HG03469 (cell line): ENCODE measurements at regions not wholly inside any gene's neighbourhood (a gene's known extent, or its start where the extent isn't known, plus 50 kb on each side); places are given as distances from the start of the nearest gene placed in this dataset.
"Not testable (repeated sequence)": the region's sequence is repeated elsewhere in the genome, so short reads cannot be mapped to it uniquely, and the experiment has no call there.

Source experiments
- ATAC-seq: cut with Tn5 transposase; IDR thresholded peaks from one replicate; pipeline ENCODE4 v1.9.1; 2021; ENCODE audit warnings: mild to moderate bottlenecking, moderate library complexity, moderate number of reproducible peaks; ENCODE audit not compliant: unreplicated experiment

DNA sequence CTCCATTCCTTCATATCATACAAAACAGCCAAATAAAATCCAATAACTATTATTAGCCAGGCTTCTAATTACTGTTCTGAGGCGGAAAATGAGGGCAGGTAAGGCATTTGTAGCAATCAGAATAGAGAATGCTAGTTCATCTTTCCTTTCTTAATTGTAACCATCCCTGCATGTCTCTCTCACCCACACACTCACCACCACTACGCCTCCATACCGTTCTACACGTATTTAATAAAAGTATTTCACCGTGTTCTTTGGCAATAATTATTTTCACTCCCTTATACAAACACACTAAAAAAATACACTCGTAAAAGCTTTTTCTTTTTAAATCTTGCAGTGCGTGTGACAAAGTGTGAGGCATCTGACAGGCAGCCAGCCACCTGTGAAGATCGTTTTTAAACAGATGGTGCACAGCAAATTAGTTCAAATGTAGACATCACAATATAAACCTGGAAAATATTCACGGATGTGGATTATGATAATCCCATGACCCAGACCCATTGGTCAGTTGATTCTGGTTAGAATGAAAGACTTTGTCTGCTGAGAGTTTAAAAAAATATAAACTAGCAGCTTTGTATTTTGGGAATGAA lies 653.6 kb downstream of the REEP3 start:
- no peak for ATAC-seq

DNA sequence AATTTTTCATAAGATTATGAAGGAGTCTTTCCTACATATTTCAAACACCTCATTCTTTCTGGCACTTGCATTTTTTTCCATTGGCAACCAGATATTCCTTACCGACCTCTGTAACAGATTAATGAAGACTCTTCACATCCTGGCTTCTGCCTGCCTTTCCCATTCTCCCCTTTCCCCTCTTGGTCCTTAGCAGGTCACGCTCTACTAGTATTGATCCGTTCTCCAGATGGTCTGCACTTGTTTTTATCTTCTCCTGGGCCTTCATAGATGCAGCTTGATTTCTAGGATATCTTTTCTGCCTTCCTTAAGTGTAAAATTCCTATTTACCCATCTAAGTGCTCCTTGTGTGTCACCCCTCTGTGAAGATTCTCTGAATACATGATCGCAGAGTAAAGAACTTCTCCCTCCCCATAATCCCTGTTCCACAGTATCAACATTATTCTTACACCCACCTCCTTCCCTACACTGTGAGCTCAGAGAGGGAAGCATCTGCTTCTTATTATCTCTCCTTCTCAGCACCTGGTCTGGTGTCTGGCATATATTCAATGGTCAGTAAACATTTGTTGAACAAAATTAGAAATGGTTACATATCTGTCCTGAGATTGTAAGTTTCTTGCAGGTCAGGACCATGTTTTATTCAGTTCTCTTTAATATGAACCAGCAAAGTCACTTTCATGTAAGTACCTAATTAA lies 654.2 kb downstream of the REEP3 start:
- ATAC-seq, result no peak

DNA sequence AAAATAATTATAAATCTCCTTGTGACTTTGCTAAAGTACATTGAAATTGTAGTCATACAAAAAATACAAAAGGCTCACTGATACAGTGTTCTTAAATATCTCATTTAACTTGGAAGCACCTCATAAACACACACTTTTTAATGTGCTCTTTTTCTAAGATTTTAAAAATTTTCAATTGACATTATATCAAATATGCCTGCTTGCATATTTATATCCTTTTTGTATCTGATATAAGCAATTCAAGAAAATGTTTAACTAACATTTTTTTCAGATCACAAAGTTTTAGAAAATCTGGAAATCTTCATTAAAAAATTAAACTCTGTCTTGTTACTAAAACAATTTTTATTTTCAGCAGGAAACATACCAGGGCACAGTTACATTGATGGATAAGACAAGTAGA lies 661.5 kb downstream of the REEP3 start:
- ATAC-seq, result no peak

DNA sequence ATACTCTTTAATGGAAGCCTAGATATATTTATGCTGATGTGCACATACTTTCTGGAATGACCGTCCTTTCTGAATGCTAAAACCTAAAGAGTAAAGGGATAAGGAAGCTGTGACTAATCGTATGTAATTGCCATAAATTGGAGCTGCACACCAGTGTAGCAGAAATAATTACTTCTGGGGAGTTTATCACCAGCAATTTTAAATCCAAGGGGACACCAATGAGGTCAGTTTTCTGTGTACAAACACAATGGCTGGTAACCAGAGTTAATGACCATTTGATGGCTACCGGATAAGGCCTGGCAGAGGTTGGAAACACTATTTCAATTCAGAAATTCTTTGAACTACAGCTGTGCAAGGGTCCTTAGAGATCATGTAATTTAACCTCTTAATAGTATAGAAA lies 670.1 kb downstream of the REEP3 start:
- ATAC-seq, result no peak

DNA sequence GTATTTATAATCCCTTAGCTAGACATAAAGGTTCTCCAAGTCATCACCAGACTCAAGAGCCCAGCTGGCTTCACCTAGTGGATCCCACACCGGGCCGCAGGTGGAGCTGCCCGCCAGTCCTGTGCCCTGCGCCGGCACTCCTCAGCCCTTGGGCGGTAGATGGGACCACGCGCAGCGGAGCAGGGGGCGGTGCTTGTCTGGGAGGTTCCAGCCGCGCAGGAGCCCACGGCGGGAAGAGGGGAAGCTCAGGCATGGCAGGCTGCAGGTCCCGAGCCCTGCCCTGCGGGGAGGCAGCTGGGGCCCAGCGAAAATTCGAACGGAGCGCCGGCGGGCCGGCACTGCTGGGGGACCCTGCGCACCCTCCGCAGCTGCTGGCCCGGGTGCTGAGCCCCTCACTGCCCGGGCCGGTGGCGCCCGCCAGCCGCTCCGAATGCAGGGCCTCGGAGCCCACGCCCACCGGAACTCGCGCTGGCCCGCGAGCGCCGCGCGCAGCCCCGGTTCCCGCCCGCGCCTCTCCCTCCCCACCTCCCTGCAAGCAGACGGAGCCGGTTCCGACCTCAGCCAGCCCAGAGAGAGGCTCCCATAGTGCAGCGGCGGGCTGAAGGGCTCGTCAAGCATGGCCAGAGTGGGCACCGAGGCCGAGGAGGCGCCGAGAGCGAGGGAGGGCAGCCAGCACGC lies 675.6 kb downstream of the REEP3 start:
- no peak for ATAC-seq

DNA sequence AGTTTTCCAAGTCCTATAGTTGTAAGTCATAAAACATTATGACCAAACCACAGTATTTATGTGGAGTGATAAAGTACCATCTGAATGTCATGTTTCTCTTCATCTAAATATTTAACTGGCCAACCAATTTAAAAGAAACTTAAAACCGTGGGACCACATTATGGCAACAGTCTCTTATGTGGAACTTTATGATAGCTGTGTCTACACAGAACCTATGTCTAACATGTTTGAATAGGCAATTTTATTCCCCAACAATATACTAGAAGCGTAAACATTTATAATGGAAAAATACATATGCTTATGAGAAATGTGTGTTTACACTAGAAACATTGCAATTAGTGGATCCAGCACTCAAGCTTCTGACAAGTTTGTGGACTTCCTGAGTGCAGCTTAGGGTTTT lies 680.7 kb downstream of the REEP3 start:
- no peak for ATAC-seq

DNA sequence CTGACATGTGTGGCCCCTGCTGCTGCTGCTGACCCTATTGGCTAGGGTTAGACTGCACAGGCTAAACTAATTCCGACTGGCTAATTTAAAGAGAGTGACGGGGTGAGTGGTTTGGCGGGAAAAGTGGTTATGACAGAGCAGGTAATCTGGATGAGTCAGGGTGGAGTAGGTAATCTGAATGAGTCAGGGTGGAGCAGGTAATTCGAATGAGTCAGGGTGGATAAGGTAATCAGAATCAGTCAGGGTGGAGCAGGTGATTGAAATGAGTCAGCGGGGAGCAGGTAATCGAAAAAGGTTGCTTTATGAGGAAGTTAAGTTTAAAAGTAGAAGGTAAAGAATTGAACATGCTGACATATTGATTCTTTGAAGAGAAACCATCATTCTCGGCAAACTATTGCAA lies 683.3 kb downstream of the REEP3 start:
- not testable (repeated sequence) for ATAC-seq

DNA sequence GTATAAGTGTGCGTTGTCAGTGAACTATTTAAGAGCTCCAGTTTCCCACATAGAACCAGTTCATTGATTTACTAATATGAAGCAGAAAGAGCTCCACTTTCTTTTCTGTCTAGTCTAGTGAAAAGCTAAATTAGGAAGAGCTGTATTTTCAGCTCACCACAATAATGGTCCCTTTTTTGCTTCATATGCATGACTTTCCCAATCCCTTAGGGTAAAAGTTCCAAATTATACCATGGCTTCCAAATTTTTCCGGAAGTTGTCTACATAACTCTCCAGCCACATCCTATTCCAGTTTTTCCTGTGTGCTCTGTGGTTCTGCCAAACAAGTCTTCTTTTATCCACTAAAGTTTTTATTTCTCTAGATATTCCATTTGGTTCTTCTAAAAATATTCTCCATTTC lies 685.2 kb downstream of the REEP3 start:
- ATAC-seq, result no peak

DNA sequence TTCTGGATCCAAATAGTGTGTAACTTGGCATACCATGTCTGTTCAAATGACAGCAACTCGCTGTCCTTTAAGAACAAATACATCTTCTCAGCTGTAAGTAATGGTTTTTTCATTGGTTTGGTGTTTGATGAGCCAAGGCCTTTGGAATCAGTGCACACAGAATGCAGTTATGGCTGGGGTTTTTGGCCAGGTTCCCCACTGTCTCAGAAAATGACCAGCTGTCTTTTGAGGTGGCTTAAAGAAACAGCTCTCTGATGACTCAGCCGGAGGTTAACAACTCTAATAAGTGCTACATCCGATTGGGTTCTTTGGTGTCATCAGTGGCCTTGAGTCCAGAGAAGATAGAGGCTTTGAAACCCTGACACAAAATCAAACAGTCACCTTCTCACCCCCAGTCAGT lies 688.4 kb downstream of the REEP3 start:
- ATAC-seq, result no peak

DNA sequence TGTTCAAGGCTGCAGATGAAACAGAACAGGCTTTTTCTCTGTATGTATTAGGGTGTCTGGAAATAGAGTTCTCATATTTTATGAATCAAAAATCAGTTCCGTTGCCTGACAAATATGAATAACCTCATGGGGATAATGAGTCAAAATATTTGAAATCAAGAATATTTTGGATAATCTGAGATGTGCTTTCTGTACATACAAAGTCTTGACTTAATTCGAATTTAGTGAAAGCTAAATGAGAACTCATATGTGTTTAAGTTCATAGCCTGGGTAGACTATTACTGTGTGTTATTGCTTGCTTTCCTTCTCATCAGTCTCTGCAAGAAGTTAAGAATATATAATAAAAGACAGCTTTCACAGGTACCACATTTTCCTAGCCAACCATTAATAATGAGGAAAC lies 689.0 kb downstream of the REEP3 start:
- ATAC-seq, result no peak

DNA sequence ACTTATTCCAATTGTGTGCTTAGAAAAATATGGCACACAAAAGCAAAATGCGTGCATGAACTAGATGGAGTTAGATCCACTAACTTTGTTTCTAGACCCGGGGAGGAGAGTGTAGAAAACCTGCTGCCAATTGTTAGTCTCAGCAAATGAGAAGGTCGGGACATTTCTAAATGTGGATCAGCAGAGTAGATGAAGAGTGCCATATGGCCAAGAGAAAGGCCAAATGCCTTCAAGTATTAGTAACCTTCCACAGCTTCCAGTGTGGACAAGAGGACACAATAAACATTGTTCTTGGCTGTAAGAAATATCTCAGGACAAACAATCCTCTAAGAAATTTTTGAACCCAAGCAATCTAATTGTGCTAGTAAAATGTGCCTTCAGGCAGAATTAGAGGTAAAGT lies 690.3 kb downstream of the REEP3 start:
- no peak for ATAC-seq

DNA sequence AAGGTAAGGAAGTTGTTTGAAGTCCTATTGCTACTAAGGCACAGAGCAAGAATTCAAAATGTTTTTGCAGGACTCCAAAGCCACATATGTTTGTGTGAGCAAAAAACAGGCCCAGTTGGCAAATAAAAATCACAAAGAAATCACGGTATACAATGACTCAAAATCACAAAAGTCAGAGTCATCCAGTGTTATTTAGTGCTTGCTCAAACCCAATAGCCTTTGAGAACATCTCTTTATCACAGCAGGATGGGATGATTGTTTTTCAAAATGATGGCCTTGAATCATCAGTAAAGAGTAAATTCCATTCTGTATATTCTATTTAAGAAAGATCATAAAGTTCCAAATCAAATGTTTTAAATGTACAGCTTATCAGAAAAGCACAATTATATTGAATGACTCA lies 693.9 kb downstream of the REEP3 start:
- ATAC-seq, result no peak

DNA sequence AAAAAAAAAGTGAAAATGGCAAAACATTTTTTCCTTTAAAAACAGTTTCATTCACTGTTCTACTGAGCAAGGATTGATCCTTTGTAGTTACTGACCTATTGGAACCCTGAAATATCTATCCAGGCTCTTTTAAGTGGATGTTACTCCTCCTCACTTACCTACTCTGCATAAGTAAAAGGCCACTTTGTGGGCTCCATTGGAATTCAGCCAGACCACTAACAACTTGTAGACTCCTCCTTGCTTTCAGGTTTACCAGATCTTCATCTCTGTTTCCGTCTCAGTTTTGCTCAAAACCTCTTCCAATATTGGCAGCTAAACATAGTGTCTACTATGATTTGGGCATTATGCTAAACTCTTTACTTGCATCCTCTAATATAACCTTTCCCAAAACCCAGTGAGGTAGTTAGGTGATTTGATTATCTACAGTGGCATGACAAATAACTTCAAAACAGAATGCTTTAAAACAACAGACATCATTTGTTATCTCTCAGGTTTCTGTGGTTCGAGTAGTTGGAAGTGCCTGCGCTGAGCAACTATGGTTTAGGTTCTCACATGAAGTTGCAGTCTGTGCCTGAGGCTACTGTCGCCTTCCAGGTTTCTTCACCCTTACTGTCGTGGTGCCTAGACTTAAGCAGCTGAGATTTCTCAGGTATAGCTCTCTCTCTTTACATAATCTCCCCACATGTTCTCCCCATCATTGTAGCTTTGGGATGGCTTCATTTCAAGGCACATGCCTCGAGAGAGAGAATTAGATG lies 698.2 kb downstream of the REEP3 start:
- ATAC-seq, result no peak

DNA sequence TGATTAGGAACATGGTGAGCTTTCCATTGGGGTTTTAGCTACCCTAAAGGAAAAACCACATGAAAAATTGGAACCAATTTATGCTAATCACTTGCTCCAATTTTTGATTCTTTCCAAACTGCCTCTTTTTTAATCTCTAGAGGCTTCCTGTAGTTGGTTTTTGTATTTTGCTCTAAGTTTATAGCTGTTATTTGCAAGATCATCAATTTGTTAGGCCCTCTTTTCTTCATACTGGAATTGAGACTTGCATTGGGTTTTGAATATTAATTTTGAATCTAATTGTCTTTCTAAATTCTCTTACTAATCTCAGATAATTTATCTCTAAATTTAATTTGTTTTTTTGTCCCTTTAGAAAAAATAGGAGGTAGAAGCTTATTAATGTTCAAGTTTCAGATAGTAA lies 713.3 kb downstream of the REEP3 start:
- ATAC-seq, result no peak

DNA sequence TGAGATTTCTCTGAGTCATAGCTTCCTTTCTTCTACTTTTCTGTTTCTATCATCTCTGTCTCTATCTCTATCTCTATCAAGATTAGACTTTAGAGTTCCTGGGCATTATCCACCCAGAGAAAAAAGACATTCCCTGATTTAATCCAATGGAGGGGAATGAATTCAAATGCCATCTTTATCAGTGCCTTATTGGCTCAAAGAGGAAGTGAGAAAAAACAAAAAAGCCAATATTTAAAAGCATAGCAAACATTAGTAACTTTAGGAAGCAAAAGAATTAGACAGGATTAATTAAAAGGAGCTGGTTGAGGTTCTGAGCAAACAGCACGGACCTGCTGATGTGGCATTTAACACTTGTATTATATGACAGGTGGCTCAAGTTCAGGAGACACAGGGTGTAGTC lies 736.5 kb downstream of the REEP3 start:
- ATAC-seq, result no peak

DNA sequence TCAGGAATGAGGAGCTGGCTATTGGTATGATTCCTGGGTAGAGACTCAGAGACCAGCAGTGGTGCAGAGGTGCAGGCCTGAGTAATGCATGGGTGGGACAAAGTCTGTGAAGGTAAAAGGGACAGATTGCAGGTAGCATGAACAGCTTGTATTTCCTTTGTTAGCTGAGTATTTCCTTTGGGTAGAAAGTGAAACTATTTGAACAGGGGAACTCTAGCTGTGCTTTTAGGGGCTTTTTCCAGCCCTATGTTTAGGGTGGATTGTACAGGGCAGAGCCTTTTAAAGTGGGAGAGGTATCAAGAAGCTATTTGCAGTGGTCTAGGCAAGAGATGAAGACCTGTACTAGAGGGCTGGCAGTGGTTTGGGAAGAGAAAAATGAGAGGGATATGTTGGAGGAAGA lies 739.9 kb downstream of the REEP3 start:
- ATAC-seq, result peak; percentile 70

DNA sequence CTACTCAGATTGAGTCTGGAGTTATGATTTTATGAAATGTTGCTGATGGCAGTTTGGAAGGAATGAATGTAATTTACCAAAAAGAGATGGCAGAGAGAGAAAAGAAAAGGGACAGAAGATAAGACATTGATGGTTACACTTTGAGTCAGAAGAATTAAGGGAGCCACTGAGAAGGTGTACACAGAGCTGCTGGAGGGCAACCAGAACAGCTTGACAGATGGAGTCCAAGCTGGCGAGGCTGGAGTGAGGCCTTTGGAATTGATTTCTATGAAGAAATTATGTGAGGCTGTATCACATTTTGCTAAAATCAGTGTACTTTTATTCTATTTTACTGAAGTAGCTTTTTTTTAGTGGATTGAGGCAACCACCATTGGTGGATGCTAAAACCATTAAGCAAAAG lies 740.5 kb downstream of the REEP3 start:
- ATAC-seq, result no peak

DNA sequence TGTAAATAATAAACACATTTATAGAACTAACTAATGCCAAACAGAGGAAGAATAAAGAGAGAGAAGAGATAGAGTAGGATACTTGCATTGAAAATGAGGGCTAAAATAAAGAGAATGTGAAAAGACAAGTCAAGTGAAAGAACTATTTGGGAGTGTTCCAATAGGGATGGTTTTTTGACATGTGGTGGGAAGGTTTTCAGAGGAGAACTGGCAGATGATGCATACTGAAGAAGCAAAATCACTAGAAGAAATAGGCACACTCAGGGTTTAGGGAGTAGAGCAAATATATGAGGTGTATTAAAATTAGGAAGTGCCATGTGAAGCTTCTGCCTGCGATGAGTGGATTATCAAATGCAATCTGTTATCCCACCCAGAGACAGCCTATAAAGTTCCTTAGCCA lies 744.8 kb downstream of the REEP3 start:
- ATAC-seq, result no peak

DNA sequence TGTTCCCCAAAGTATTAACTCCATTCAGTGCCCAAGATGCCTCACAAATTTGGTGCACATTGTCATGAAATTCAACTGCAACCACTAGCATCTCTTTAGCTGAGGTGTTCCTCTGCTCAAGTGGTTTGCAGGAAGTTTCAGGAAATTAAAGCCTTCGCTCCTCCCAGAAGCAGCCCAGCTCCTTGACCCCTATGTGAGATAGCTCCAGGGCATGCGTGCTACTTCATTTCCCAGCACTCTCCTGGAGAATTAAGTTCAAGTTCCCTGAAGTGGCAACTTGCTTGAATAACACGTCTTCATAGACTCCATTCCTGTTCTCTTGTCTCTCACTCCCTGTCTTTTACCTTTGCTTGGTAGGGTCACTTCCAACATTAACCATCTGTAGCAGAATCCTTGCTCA lies 750.3 kb downstream of the REEP3 start:
- ATAC-seq, result no peak

DNA sequence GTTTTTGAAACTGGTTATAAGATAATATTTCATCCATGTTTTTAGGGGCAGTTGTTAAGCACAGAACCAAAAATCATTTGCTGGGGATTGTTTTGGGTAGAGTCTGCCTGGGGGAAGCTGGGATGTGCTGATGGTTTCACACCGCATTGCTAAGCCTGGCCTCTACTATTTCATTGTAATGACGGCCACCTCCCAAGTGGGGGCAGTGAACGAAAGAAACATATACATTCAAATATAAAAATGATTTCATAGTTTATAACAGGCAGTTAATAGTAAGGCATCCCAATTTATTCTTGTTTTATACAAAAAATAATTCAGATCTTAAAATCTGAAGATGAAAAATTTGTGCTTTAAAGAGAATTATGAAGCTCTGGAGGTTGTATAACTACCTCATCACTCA lies 750.8 kb downstream of the REEP3 start:
- ATAC-seq, result no peak

DNA sequence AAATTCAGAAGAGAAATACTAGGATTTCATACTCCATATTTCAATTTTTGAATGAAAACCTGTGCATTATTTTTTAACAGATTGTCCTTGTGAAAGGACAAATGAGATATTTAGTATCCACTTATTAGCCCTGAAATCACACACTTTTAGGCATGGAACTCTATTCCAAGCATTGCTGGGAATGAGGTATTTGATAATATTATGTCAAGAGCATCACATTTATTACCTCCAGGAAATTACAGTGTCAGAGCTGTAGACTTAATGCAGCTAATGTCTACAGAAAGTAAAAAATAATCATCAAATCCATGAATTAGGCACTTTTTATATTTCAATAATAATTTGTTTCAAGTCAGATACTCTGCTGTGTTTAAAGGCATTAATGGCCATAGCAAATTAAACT lies 753.8 kb downstream of the REEP3 start:
- ATAC-seq, result no peak

DNA sequence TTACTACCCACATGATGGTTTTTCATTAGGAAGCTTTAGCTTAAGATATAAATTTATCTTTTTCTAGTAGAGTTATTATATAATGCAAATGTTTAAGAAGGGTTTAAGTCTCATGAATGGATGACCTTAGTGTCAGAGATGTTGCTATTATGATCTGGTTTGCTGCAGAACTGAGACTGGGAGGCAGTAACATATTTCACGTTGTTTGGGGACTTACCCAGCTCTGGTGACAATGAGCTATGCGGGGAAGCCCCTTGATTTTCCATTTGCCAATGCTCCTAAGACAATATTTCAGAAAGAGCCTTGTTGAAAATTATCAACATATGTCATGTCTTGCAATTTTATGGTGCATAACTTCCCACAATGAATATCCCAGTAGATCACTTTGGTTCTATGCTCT lies 754.6 kb downstream of the REEP3 start:
- peak; percentile 48 for ATAC-seq
